HG03108 (cell line): ENCODE measurements at regions not wholly inside any gene's neighbourhood (a gene's known extent, or its start where the extent isn't known, plus 50 kb on each side); places are given as distances from the start of the nearest gene placed in this dataset.

Experiments
- ATAC-seq: cut with Tn5 transposase; IDR thresholded peaks from one replicate; pipeline ENCODE4 v1.9.1; 2021; ENCODE audit warnings: moderate library complexity; ENCODE audit not compliant: unreplicated experiment

DNA sequence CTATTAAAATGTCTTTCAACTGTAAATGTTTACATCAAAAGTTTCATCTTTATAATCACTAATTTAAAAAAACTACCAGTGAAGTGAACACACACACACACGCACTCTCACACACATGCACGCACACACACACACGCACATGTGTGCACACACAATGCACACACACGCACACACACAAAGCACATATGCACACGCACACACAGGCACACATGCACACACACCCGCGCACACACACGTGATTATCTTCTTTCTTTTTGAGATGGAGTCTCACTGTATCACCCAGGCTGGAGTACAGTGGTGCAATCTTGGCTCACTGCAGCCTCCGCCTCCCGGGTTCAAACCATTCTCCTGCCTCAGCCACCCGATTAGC lies 80.0 kb upstream of the FRMD1 start:
- ATAC-seq, result no peak

DNA sequence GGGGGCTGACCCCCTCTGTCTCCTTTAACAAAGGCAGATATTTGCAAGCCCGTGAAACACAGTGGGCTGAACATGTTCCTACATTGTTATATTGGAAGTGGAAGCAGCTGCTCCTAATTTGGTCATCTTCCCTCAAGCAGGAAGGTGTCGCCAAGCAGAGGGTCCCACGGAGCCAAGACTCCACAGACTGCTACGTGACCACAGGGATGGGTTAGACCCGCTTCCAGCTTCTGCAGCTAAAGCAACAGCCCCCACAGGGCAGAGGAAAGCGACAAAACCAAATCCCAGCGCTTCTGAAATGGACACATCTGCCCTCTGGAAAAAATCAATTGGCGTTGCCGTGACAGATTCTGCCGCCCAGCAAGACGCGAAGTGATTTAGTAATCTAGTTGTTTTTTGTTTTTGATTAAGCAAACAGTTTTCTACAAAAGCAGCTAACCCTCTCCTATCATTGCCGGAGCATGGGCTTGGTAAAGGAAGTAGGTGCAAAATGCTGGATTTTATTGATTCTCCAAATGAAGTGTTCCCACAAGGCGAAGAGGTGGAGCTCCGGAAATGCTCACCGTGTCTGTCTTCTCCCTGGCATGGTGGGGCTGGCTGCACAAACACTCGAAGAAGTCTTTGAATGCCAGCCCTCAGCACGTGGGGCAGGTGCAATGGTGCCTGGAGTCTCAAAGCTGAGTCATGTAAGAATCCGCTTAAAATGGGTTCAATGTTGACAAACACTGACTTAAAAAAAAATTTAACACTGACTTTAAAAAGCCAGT lies 79.4 kb upstream of the FRMD1 start:
- ATAC-seq, result no peak

DNA sequence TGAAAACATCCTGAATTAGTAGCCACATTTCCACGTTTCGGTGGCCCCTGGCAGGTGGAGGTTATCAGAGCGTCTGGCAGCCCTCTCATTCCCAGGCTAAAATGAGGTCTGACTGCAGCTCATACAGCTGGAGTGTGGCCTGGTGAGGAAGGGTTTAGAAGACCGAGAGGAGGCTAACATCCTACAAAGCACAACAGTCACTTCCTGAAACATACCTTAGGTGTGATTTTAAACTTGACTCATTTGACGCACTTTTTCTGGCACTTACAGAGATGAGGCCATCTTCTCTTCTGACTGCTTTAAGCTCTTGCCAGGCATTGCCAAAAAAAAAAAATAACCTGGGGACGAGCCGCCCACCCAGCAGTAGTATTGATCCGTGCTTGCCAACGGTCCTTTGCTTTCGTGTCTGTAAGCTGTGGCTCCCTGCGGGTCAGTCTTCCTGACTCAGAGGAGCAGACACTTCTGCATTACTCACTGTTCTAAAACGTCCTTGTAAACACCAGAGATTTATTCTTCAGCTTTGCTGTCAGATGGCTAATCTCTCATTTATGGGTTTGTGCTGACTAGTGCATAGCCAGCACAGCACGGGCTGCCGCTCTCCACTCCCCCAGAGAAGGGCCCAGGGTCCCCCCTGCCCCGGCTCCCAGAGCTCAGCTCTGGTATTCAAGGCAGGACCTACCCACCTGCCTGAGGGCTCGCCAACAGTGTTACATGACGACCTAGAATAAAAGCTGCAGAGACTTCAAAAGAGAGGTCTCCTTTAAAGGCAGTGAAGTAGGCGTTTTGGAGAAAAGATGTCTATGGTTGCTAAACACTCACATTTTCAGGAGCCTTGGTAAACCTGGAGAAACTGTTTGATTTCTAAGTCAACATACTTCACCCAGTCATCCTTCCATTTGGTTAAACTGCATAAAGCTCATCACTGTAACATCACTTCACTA lies 78.5 kb upstream of the FRMD1 start:
- ATAC-seq, result no peak

DNA sequence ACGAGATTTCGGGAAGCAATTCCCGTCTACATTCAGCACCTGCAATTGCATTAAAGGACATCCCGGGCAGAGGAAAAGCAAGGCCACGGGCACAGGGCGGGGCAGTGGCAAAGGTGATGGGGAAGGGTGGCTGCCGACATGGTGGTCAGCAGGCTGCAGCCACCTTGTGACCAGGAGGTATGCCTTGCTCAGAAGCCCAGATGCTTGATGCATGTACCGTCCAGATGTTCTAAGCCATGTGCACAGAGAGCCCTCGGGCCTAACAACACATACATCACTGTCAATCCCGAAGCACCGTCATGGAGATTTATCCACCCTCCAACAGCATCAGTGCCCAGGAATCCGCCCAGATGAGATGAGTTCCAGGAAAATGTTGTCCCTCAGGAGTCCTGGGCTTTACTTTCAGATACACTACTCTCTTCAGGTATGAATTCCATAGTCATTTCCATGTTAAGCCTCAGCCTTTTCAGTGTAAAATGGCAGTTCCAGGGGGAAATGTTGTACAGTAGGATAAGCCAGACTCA lies 77.8 kb upstream of the FRMD1 start:
- ATAC-seq, result no peak

DNA sequence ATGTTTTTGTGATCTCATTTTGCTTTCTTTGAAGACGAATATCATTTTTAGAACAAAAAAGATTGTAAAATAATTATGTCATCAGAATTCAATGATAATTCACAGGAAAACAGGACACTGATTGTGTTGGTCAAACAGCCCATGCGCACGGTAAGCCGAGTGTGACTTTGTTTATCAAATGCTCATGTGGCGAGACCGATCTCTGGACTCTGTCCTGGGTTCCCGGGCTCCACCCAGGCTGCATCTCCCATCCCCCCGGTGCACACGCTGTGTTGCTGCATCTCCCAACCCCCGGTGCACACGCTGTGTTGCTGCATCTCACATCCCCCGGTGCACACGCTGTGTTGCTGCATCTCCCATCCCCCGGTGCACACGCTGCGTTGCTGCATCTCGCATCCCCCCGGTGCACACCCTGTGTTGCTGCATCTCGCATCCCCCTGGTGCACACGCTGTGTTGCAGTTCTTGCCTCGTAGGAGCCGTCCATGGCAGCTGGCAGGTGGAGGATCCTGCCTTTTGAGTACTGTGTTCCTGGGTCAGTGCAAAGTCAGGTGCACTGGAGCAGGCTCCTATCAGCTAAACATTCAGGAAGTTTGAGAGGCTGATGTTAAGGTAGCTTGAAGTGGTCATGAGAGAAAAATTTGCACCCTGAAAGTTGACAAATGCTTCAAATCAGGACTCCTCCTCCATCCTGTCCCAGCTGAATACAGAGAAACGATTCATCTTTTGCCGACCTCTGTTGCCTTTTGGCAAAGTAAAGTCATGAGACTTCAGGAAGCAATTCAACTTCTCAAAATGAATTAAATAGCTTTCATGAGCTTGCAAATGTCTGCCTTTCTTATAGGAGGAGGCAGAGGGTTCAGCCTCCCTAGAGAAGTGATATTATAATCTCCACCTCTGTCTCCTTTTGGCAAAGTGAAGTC lies 77.1 kb upstream of the FRMD1 start:
- no peak for ATAC-seq

DNA sequence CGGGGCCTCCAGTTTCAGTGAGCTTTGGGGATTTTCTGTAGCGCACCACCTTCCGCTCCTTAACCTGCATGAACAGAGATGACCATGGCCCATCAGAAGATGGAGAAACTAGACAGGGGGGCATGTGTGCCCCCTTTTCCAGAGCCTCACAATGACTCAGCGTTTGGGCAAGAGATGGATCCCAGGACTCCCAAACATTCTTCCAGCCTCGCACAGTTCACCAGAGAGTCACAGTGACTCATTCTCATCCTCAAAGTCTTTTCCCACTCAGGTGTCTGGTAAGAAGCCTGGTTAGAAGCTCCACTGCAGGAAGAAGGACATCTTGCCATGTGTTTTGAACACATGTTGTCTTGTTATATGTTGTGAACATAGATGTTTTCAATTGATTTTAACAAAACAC lies 76.2 kb upstream of the FRMD1 start:
- ATAC-seq, result no peak

DNA sequence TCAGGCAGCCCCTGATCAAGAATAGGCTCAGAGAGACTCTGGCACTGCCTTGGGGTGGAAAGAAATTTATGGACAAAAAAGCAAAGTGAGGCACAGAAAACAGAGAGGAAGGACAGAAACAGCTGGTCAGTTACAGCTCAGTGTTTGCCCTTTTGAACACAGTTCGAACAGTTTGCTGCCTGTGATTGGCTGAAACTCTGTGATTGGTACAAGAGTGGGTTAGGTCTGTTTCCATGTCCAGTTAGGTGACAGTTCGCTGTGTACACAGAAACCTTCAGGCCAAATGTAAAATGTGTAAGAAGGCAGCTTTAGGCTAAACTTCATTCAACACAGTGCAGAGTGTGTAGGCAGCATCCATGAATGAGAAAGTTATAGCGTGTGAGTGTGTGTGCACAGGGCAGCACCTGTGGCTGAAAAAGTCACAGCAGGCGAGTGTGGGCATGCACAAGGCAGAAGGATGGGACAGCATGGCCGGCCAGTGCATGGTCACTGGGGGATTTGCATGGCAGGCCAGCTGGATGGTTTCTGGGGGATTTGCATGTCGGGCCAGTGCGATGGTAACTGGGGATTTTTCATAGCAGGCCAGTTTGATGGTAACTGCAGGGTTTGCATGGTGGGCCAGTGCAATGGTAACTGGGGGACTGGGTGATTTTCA lies 75.4 kb upstream of the FRMD1 start:
- ATAC-seq, result no peak

DNA sequence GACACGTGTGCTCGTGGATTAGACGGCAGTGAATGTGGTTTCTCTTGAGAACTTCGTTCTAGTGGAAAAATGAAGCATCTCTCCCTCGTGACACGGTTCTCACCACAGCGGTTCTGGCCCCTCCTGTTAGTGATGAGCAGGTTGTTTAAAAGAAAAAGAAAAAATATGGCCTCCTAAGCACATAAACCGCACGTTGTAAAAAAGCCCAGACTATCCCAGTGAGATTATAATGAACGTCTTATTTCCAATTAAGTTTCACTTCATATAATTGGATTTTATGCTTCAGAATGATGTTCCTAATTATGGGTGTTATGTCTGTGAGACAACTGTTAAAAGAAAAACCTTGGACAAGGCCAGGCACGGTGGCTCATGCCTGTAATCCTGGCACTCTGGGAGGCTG lies 74.5 kb upstream of the FRMD1 start:
- ATAC-seq, result no peak

DNA sequence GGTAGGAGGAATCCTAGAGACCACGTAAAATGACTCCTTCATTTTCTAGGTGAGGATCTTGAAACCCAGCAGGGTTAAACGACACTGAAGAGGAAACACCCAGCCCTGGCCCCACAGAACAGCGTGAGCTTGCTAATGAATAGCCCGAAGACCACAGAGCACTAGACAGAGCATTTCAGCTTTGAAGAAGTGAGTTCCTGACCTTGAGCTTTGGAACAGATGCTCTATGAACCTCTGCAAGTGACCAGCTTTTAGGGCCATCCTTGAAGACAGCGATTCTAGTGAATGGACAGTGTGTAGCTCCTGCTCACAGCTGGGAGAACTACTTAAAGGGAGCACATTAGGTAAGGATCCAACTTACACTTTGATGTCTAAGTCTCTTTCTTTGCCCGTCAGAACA lies 74.0 kb upstream of the FRMD1 start:
- ATAC-seq, result no peak

DNA sequence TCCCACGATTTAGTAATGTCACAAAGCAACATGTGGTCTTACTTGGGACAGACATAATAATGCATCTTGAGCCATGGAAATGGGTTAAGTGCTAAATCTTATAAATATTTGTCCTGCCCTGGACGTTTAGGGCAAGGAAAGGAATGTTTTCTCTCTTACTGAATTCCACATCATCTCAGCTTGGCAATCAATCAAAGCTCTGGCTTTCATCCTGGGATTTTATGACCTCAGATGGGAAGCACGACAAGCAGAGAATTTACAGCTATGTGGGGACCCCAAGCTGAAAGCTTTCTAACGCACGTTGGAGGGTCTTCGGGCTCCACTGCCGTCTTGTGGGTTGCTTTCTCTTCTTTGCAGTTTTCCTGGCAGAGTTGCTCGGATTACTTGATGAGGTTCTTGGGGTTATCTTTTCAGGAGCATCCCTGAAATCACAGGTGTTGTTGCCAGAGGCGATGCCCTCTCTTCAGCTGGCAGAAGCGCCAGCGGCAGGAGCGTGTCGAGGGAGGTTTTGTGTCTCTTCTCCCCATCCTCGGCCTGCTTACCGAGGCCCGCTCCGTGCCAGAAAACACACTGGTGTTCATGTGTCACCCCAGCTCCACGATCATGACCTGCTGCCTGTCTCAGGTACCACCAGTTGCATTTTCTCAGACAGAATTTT lies 73.4 kb upstream of the FRMD1 start:
- ATAC-seq, result no peak

DNA sequence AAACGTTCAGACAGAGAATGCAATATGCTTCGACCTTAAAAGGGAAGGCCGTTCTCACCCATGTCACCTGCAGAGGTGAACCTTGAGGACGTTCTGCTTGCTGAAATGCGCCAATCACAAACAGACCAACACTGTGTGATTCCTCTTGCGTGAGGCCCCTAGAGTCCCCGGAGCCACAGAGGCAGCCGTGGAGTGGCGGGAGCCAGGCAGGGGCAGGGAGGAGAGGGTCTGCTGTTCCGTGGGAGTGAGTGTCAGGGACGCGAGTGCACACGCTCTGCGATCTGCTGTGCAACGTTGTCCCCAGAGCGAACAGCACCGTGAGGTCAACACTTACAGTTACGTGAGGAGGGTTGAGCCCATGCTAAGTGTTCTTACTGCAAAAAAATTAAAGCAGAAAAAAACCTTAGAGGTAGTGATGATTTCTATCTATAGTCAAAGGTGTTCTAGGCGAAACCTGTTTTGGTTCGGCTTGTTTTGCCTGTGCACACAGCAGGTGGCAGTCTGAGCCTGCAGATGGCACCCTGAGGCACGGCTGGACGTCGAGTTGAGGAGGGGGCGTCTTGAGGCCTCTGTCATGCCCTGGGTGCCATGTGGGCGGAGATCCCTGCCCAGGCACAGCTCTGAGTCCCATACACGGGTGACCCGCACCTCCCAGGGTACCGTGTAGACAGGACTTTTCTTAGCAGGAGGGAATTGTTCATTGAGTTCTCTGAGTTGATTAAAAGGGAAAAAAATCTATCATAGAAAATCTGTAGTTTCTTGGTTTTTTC lies 71.7 kb upstream of the FRMD1 start:
- no peak for ATAC-seq

DNA sequence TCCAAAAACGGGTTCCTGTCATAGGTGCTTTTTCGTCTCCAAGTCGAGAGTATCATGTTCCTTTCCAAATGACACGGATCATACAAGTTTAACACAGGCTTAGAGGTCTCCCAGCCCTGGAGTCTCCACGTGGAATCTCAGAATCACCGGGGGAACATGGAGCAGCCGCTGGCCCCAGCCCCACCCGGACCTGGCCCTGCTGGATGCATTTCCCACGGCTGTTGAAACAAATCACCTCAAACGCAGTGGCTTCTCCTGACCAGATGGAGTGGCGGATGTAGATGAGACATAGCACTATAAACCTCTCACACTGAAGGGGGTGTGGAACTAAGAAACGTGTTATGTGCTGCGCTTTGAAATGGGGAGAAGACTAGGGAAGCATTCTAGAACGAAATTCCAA lies 70.0 kb upstream of the FRMD1 start:
- ATAC-seq, result no peak

DNA sequence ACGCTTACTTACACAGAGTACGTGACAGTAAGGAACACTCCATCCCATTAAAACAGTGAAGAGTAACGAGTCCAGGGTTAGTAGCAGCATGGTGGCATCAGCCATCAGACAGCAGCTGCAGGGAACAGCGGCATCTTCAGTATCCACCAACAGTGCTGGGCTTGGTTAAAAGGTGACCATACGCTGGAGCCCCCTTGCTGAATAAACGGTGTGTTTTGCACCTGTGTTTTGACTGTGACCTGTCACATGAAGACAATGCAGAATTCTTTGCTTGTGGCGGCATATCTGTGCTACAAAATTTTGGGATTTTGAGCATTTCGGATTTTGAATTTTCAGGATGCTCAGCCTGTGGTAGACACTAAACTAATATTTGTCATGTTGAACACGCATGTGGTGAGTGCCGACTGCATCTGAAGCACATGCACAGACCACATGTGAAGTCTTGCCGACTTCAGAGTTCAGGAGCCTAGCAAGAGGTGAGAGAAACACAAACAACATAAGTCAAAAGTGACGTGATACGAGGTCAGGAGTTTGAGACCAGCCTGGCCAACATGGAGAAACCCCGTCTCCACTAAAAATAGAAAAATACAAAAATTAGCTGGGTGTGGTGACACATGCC lies 69.3 kb upstream of the FRMD1 start:
- no peak for ATAC-seq

DNA sequence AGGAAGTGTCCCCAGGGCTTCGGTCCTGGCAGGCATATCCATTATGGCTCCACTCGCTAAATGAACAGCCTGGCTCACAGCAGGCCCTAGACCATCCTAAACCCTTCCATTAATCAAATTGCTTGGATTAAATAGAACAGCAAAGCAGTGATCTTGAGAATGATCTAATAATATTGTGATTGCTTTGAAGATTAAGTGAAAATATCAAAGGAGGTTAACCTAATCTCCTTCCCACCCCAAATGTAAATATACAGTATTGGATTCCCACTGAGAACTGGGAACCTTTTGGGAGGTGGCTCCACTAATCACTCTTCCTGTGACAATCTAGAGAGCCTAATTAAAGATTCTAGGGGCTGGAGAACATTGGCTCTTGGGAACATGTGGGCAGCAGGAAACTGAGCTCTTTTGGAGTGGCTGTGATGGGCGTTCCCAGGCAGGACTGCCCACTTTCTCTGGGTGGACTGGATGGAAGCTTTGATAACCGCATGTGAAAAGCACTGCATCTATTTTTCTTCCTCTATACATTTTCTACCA lies 68.3 kb upstream of the FRMD1 start:
- ATAC-seq, result no peak

DNA sequence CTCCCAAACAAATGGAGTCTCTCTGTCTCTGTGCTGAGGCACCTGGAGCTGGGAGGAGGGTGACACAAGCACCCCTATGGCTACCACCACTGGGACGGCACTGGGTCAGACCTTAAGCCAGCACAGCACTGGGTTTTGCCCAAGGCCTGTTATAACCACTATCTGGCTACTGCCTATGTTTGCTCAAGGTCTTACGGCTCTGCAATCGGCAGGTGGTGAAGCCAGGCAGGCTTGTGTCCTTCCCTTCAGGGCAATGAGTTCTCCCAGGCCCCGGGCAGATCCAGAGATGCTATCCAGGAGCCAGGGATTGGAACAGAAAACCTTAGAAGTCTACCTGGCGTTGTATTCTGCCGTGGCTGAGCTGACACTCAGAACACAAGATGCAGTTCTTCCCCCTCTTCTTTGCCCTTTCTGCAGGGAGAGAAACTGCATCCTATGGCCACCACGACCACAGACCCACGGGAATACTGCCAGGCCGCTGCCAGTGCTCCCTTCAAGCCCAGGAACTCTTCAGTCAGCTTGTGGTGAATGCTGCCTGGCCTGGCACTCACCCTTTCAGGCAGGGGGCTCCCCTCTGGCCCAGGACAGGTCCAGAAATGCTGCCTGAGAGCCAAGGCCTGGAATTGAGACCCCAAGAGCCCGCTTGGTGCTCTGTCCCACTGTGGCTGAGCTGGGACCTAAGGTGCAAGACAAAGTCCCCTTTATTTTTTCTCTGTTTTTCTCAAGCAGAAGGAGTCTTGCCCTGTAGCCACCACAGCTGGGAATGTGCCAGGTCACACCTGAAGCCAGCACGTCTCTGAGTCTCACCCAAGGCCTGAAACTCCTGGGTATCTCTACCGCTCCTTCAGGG lies 67.0 kb upstream of the FRMD1 start:
- ATAC-seq, result no peak

DNA sequence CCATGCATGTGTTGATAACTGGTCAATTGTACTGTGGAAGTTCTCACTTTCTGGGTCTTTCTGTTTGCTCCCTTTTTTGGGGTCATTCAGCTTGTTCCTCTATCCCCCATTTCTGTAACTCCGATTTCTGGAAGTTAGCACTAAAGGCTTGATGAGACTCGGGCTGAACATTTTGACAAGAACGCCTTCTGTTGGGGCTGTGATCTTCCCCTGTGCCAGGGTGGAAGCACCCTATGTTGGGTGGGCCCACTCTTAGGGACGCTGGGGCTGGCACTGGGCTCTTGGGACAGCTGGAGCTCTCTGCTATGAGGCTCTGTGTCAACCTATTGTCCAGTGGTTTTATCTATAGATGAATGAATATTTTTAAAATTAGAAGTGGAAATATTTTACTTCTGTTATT lies 60.1 kb upstream of the FRMD1 start:
- ATAC-seq, result no peak

DNA sequence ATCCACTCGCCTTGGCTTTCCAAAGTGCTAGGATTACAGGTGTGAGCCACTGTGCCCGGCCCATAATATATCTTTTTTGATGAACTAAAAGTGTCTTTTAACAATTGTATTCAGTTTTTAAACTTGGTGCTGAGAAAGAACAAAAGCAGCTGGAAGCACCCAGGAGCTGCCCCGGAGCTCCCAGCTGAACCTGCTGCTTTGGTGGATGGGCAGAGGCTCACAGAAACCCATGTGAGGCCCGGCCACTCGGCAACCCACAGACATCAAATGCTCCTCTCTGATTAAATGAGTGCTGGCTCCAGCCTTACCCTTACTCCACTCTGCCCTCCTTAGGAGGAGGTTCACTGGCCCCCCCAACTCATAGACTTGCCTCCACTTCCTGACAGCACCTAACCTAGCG lies 59.4 kb upstream of the FRMD1 start:
- no peak for ATAC-seq

DNA sequence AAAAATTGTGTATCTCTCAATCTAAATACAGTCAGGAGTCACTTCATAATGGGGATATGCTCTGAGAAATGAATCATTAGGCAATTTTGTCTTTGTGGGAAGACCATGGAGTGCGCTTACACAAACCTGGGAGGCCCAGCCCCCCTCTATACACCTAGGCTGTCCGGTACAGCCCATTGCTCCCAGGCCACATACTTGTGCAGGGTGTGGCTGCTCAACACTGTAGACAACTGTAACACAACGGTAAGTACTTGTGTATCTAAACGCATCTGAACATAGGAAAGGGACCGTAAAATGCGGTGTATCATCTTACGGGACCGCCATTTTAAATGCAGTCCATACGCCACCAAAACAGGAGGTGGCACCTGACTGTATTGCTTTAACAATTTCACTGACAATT lies 58.0 kb upstream of the FRMD1 start:
- no peak for ATAC-seq
